NT2/D1 (cell line): ENCODE measurements at regions not wholly inside any gene's neighbourhood (a gene's known extent, or its start where the extent isn't known, plus 50 kb on each side); places are given as distances from the start of the nearest gene placed in this dataset.

Experiments
- SUZ12 ChIP-seq: IDR thresholded peaks from 2 replicates; pipeline ENCODE4 v1.6.1; 2011; ENCODE audit not compliant: insufficient read length, insufficient read depth; ENCODE audit errors: extremely low read depth
- YY1 ChIP-seq: IDR thresholded peaks from 2 replicates; pipeline ENCODE4 v1.6.1; 2011; ENCODE audit not compliant: insufficient read length, insufficient read depth
- ZNF274 ChIP-seq: IDR thresholded peaks from 2 replicates; pipeline ENCODE4 v1.6.1; 2011; ENCODE audit warnings: mild to moderate bottlenecking, low read depth, low read length

DNA sequence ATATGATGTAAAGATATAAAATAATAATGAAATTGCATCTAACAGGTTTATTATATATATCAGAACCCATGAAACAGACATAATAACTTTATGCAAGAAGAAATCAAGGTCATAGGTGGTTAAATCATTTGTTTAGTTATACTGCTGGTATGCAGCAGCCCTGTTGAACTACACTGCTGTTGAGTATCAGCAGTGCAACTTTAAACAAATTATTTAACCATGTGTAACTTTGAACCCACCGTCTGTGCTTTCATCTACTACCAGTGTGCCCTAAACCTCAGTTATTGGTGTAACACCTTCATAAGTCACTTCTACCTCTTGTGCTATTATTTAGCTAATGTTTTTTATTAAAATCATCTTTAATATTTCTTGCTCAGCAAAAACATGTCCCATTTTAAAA is 262.3 kb upstream of the CRY1 start:
- no peak for TF ChIP-seq SUZ12
- no peak for TF ChIP-seq YY1
- no peak for TF ChIP-seq ZNF274
